Fibroblast of mammary gland (primary cell): ENCODE measurements at regions not wholly inside any gene's neighbourhood (a gene's known extent, or its start where the extent isn't known, plus 50 kb on each side); places are given as distances from the start of the nearest gene placed in this dataset.
"Not testable (repeated sequence)": the region's sequence is repeated elsewhere in the genome, so short reads cannot be mapped to it uniquely, and the experiment has no call there.

Experiments
- DNase-seq: peaks from one replicate; pipeline ENCODE4 v3.0.0-alpha.2; 2010; ENCODE audit warnings: low read depth
- H3K4me3 ChIP-seq: 2 replicates; pipeline ENCODE4 v1.5.1; 2011; ENCODE audit warnings: low read depth, mild to moderate bottlenecking, low read length, moderate library complexity; ENCODE audit not compliant: control insufficient read depth
- CTCF ChIP-seq: conservative IDR thresholded peaks from 2 replicates; pipeline ENCODE4 v1.5.1; 2011; ENCODE audit warnings: low read depth, low read length, inconsistent platforms; ENCODE audit not compliant: control insufficient read depth, insufficient read depth

DNA sequence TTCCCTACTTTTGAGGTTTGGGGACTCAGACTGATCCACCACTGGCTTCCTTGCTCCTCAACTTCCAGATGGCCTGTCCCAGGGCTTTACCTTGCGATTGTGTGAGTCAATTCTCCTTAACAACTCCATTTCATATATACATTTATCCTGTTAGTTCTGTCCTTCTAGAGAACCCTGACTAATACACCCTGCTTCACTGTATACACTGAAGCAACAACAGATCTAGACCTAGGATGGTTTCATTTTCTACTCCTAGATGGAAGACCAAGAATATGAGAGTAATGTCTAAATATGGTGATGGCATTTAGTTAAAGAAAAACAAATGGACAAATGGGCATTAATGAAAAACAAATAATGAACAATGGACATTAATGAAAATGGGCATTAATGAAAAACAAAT, 225.6 kb downstream of the LMBRD1 start:
- no peak for DNase-seq
- TF ChIP-seq CTCF = no peak
- H3K4me3 ChIP-seq = no peak overlapping the region

DNA sequence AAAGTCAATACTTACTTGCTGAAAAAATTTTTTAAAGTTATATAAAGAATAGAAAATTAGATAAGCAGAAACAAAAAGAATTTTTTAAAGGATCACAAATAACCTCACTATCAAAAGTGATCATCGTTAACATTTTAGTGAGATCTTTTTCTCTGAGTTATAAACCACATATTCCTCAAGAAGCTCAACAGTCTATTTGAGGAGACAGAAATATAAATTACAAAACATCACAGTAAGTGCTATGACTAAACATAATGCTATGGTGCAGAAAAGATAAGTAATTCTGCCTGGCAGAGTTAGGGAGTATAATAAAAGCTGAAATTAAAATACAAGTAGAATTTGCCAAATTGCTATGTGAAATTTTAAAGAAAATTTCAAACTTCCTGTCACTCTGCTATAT, 226.7 kb downstream of the LMBRD1 start:
- TF ChIP-seq CTCF = no peak
- no peak for DNase-seq
- no peak overlapping the region for H3K4me3 ChIP-seq

DNA sequence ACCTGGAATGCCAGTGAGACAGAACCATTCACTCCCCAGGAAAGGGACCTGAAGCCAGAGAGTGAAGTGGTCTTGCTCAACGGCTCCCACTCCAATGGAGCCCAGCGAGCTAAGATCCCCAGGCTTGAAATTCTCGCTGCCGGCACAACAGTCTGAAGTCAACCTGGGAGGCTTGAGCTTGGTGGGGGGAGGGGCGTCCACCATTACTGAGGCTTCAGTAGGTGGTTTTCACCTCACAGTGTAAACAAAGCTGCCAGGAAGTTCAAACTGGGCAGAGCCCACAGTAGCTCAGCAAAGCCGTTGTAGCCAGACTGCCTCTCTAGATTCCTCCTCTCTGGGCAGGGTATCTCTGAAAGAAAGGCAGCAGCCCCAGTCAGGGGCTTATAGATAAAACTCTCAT, 236.2 kb downstream of the LMBRD1 start:
- DNase-seq, H3K4me3 ChIP-seq: not testable (repeated sequence)

DNA sequence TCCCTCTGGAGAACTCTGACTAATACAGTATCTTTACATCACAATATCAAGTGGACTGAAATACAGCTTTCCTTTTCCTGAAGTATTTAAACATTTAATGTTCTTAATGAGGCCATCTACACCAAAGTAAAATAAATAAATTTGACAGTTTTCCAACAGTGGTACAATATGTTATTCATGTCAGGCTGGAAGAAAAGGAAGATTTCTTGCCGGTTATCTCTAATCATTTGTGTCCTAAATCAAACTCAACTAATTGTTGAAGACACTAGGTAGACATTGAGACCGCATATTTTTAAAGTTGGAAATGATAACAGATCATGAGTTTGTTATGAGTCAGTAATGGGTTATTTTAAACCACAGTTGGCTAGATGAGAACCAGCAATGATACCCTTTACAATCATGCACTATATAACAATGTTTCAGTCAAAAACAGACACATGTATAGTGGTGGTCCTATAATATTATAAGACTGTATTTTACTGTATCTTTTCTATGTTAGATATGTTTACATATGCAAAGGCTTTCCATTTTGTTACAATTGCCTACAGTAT, 241.6 kb downstream of the LMBRD1 start:
- TF ChIP-seq CTCF = no peak
- no peak overlapping the region for H3K4me3 ChIP-seq
- DNase-seq = no peak

DNA sequence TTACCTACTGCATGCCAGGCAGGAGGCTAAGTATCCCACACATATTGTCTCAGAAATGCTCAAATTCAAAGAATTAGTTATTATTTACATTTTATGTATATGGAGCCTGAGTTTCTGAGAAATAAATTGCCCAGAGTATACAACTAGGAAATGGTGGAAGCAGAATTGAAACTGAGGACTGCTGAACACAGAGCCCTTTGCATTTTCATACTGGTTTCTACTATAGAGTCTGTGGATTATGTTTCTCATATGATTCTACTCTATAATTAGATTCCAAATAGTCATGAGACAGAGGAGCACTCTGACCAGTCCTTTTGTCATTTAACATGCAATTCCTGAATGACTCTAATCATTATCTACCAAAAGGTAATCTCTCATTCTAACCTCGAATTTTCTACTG, 254.3 kb downstream of the LMBRD1 start:
- DNase-seq = no peak
- TF ChIP-seq CTCF = no peak
- H3K4me3 ChIP-seq = no peak overlapping the region

DNA sequence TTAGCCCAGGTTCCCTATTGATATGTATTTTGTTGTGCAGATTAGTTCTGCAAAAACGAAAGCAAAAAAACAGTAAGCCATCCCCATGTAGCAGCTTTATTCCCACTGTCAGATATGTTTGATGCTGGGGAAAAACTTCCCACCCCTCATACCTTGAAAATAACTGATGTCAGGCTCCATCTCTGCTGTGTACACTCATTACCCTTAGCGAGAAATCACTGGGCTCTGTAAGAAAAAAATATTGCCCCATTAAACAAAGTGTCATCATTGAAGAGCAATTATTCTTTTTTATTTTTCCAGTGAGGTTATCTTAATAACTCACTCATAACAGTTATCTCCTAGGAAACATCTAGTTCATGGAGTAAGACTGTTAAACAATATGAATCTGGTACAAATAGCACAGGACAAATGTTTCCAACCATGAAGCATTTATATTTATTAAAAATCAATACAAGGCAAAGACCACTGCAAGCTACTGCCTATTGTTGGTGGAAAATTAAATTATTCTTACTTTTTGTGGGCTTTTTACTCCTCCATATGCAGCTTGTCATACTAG, 268.8 kb downstream of the LMBRD1 start:
- no peak for DNase-seq
- no peak for TF ChIP-seq CTCF

GRCh38 chr6:69515480-69515879, 281.3 kb downstream of the LMBRD1 start:
- not testable (repeated sequence) for H3K4me3 ChIP-seq, DNase-seq

More for the DNA sequence above, 268.8 kb downstream of the LMBRD1 start:
- no peak overlapping the region for H3K4me3 ChIP-seq

DNA sequence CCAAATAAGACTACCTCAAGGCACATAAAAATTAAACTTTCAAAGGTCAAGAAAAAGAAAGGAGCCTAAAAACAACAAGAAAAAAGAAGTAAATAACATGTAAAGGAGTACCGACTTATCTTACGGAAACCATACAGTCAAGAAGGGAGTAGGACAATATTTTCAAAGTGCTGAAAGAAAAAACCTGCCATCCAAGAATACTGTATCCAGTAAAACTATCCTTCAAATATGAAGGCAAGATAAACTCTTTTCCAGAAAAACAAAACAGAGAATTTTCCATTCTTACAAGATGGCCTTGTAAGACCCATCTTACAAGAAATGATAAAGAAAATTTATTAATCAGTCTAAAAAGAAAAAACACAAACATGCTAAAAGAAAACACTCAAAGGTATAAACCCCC, 302.2 kb downstream of the LMBRD1 start:
- H3K4me3 ChIP-seq = no peak overlapping the region
- TF ChIP-seq CTCF = no peak
- no peak for DNase-seq
